ENCODE measurements at regions not wholly inside any gene's neighbourhood (a gene's known extent, or its start where the extent isn't known, plus 50 kb on each side); places are given as distances from the start of the nearest gene placed in this dataset.
A peak's percentile ranks its signal among the peaks of the same experiment; 100 is the strongest.
"Not testable (repeated sequence)": the region's sequence is repeated elsewhere in the genome, so short reads cannot be mapped to it uniquely, and the experiment has no call there.

DNA sequence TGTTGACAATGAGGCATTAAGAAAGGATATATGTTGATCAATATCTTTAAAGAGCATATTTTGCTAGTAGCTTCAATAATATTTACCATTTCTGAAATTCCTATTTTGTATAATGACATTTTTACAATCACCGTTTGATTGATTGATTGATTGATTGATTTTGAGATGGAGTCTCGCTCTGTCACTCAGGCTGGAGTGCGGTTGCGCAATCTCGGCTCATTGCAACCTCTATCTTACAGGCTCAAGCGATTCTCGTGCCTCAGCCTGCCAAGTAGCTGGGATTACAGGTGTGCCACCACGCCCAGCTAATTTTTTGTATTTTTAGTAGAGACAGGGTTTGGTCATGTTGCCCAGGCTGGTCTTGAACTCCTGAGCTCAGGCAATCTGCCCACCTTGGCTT, 150.9 kb upstream of the TEX13D start:
- H3K27me3 ChIP-seq (ENCODE audit: control insufficient read depth, insufficient read depth, low read length); H3K4me3 Mint-ChIP-seq; H3K27ac Mint-ChIP-seq; H3K4me3 ChIP-seq (ENCODE audit: low read depth, low read length); H3K9me3 ChIP-seq (ENCODE audit: control insufficient read depth in 2 of 2, low read length in 2 of 2); H3K4me1 Mint-ChIP-seq; ATAC-seq (ENCODE audit: low read depth in 2 of 2); H3K36me3 Mint-ChIP-seq; H3K9me3 Mint-ChIP-seq; H3K36me3 ChIP-seq (ENCODE audit: control insufficient read depth, insufficient read depth, low read length); H3K27ac ChIP-seq (ENCODE audit: insufficient read depth, low read length, poor library complexity, severe bottlenecking); H3K27me3 Mint-ChIP-seq; DNase-seq; H3K4me1 ChIP-seq (ENCODE audit: control insufficient read depth, insufficient read depth, low read length, poor library complexity, severe bottlenecking): not testable (repeated sequence)

DNA sequence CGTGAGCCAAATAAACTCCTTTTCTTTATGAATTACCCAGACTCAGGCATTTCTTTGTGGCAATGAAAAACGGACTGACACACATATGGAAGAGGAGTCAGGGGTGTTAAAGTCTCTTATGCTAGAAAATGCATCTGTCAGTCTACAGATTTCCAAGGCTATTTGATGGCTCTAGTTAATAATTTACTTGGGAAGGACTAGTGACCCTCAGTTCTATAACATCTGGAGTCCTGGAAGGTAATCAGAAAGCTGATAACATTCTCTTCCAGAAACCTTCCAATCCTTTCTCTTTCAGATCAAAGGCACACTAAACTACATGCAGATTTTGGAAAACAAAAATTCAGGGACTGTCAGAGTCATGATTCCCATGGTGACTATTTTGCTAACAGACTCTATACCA, 142.0 kb upstream of the TEX13D start:
- H3K4me3 Mint-ChIP-seq, result no peak overlapping the region
- Histone ChIP-seq H3K9me3 (ENCODE audit: control insufficient read depth in 2 of 2, low read length in 2 of 2) (no peaks in the 10 kb centered on the region), H3K4me1 (ENCODE audit: control insufficient read depth, insufficient read depth, low read length, poor library complexity, severe bottlenecking) (no peaks in the 10 kb centered on the region), H3K4me3 (ENCODE audit: low read depth, low read length) (no peak overlapping the region), H3K27me3 (ENCODE audit: control insufficient read depth, insufficient read depth, low read length) (no peaks in the 10 kb centered on the region), H3K36me3 (ENCODE audit: control insufficient read depth, insufficient read depth, low read length) (no peaks in the 10 kb centered on the region), H3K27ac (ENCODE audit: insufficient read depth, low read length, poor library complexity, severe bottlenecking) (no peak overlapping the region)
- no peaks in the 10 kb centered on the region for H3K27me3 Mint-ChIP-seq
- no peak overlapping the region for H3K27ac Mint-ChIP-seq
- DNase-seq (no peak), ATAC-seq (ENCODE audit: low read depth in 2 of 2) (no peak)
- H3K36me3 Mint-ChIP-seq, result no peaks in the 10 kb centered on the region
- no peaks in the 10 kb centered on the region for H3K4me1 Mint-ChIP-seq
- no peaks in the 10 kb centered on the region for H3K9me3 Mint-ChIP-seq

DNA sequence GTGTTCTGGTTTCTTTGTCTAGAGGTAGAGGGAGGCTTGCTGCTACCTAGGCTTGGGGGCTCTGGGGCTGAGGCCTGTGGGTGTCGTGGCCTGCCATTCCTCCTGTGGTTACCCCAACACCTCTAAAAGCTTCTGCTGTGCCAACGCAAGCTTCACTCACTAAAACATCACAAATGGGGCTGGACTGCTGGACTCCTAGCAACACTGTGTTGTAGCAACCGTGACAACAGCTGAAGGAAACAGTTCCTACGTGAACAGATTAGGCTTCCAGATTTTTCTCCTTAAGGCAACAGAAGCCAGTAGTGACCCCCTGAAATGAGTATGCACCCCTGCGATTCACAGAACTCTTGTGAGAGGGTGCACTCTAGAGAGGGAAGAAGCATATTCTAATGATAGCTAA, 138.3 kb upstream of the TEX13D start:
- Histone ChIP-seq H3K36me3 (ENCODE audit: control insufficient read depth, insufficient read depth, low read length) (no peaks in the 10 kb centered on the region), H3K27me3 (ENCODE audit: control insufficient read depth, insufficient read depth, low read length) (no peaks in the 10 kb centered on the region), H3K9me3 (ENCODE audit: control insufficient read depth in 2 of 2, low read length in 2 of 2) (no peaks in the 10 kb centered on the region), H3K4me1 (ENCODE audit: control insufficient read depth, insufficient read depth, low read length, poor library complexity, severe bottlenecking) (no peaks in the 10 kb centered on the region), H3K27ac (ENCODE audit: insufficient read depth, low read length, poor library complexity, severe bottlenecking) (no peak overlapping the region), H3K4me3 (ENCODE audit: low read depth, low read length) (no peak overlapping the region)
- no peak overlapping the region for H3K4me3 Mint-ChIP-seq
- ATAC-seq (ENCODE audit: low read depth in 2 of 2) (no peak), DNase-seq (no peak)
- no peaks in the 10 kb centered on the region for H3K36me3 Mint-ChIP-seq
- no peaks in the 10 kb centered on the region for H3K9me3 Mint-ChIP-seq
- no peak overlapping the region for H3K27ac Mint-ChIP-seq
- H3K27me3 Mint-ChIP-seq, result no peaks in the 10 kb centered on the region
- H3K4me1 Mint-ChIP-seq, result no peaks in the 10 kb centered on the region

DNA sequence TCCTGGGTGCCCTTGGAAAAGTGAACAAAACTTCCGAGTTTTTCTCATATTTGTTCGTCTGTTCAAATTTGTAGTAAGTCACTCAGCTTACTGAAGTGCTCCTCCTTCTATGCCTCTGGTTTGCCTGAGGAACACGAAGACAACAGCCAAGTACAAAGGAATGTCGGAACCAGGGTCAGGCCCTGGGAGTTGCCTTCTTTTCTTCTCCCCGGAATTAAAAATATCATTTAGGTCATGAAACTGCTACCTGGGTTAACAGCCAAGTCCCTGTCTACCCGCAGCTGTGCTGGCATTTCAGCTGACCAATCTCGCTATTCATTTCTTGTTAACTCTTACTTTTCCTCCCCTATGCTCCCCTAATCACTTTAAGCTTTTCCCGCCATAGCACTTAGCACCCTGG, 137.6 kb upstream of the TEX13D start:
- Mint-ChIP-seq H3K4me3 (no peak overlapping the region), H3K27me3 (no peaks in the 10 kb centered on the region), H3K27ac (no peak overlapping the region), H3K4me1 (no peaks in the 10 kb centered on the region), H3K36me3 (no peaks in the 10 kb centered on the region), H3K9me3 (no peaks in the 10 kb centered on the region)
- Histone ChIP-seq H3K36me3 (ENCODE audit: control insufficient read depth, insufficient read depth, low read length) (no peaks in the 10 kb centered on the region), H3K27me3 (ENCODE audit: control insufficient read depth, insufficient read depth, low read length) (no peaks in the 10 kb centered on the region), H3K4me3 (ENCODE audit: low read depth, low read length) (no peak overlapping the region), H3K9me3 (ENCODE audit: control insufficient read depth in 2 of 2, low read length in 2 of 2) (no peaks in the 10 kb centered on the region), H3K4me1 (ENCODE audit: control insufficient read depth, insufficient read depth, low read length, poor library complexity, severe bottlenecking) (no peaks in the 10 kb centered on the region), H3K27ac (ENCODE audit: insufficient read depth, low read length, poor library complexity, severe bottlenecking) (no peak overlapping the region)
- ATAC-seq (ENCODE audit: low read depth in 2 of 2) (no peak), DNase-seq (no peak)

DNA sequence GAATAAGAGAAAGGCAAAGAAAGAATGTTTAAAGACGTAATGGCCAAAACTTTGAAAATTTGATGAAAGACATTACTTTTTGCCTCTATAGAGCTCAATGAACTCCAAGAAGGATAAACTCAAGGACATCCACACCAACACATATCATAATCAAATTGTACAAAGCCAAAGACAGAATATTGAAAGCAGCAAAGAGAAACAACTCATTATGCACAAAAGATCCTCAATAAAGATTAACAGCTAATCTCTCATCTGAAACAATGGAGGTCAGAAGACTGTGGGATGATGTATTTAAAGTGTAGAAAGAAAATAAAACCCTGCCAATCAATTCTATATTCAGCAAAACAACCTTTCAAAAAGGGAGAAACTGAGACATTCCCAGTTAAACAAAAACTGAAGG, 129.1 kb upstream of the TEX13D start:
- Mint-ChIP-seq H3K36me3 (no peaks in the 10 kb centered on the region), H3K27ac (no peak overlapping the region), H3K4me3 (no peak overlapping the region), H3K27me3 (peaks cover 5% of the 10 kb centered on the region), H3K9me3 (peaks cover 0 to 8% (median 1%) of the 10 kb centered on the region in 7 donors), H3K4me1 (no peaks in the 10 kb centered on the region)
- Histone ChIP-seq H3K4me1 (ENCODE audit: control insufficient read depth, insufficient read depth, low read length, poor library complexity, severe bottlenecking) (no peaks in the 10 kb centered on the region), H3K9me3 (ENCODE audit: control insufficient read depth in 2 of 2, low read length in 2 of 2) (peaks cover 0 to 4% of the 10 kb centered on the region in 2 experiments), H3K4me3 (ENCODE audit: low read depth, low read length) (no peak overlapping the region), H3K27ac (ENCODE audit: insufficient read depth, low read length, poor library complexity, severe bottlenecking) (no peak overlapping the region), H3K27me3 (ENCODE audit: control insufficient read depth, insufficient read depth, low read length) (no peaks in the 10 kb centered on the region), H3K36me3 (ENCODE audit: control insufficient read depth, insufficient read depth, low read length) (no peaks in the 10 kb centered on the region)
- DNase-seq, result no peak
- no peak for ATAC-seq (ENCODE audit: low read depth in 2 of 2)

DNA sequence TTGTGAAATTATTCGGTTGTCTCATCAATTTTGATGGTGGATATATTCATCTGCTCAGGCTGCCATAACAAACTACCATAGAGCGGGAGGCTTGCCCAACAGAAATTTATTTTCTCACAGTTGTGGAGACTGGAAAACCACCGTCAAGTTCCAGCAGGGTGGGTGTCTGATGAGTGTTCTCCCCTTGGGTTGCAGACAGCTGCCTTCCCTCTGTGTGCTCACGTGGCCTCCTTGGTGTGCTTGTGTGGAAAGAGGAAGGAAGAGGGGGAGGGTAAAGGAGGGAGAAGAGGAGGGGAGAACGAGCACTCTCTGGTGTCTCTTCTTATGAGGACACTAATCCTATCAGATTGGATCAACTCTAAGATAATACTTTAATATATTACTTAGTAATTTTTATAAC, 123.8 kb upstream of the TEX13D start:
- no peaks in the 10 kb centered on the region for H3K36me3 Mint-ChIP-seq
- no peak for DNase-seq
- peaks cover 9% of the 10 kb centered on the region for H3K4me1 ChIP-seq (ENCODE audit: control insufficient read depth, insufficient read depth, low read length, poor library complexity, severe bottlenecking)
- H3K27me3 Mint-ChIP-seq, result peaks cover 13% of the 10 kb centered on the region
- H3K36me3 ChIP-seq (ENCODE audit: control insufficient read depth, insufficient read depth, low read length), result no peaks in the 10 kb centered on the region
- no peak overlapping the region for H3K27ac Mint-ChIP-seq
- no peak overlapping the region for H3K4me3 ChIP-seq (ENCODE audit: low read depth, low read length)
- no peaks in the 10 kb centered on the region for H3K27me3 ChIP-seq (ENCODE audit: control insufficient read depth, insufficient read depth, low read length)
- no peak overlapping the region for H3K4me3 Mint-ChIP-seq
- H3K27ac ChIP-seq (ENCODE audit: insufficient read depth, low read length, poor library complexity, severe bottlenecking), result no peak overlapping the region
- peaks cover 0 to 13% (median 7%) of the 10 kb centered on the region in 4 donors for H3K4me1 Mint-ChIP-seq
- no peak for ATAC-seq (ENCODE audit: low read depth in 2 of 2)
- H3K9me3 ChIP-seq (ENCODE audit: control insufficient read depth in 2 of 2, low read length in 2 of 2), result no peaks in the 10 kb centered on the region
- peaks cover 0 to 2% (median 0%) of the 10 kb centered on the region in 7 donors for H3K9me3 Mint-ChIP-seq

DNA sequence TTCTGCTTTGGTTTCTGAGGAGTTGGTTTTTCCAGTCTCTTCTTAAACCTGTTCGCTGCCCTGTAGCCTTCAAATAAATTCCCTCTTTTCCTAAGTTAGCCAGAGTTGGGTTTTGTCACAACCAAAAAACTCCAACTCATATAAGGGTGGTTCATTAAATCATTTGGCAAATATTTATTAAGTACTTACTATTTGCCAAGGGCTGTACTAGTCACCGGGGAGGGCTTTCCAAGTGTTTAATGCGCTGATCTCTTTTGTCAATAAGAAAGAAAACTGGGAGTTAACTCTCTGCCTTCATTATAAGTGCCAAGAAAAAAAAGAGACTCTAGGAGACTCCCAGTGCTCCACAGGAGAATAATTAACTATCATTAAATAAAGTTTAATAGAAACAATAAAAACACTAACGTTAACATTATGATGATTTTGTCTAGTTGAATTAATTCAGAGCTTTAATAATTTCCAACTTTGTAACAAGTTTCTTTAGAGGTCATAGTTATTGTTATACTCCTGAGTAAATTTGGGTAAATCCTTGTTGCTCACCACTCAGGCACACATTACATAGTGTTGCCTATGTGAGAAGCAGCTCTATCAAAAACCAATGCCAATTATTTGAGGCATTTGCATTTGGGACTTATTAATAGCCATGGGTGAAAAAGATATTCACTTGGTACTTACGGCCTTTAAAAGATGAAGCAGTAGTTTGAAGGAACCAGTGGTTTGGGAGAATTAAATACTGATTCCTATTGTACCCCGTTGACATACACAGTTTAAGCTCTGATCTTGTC, 122.5 kb upstream of the TEX13D start:
- Histone ChIP-seq H3K4me3 (ENCODE audit: low read depth, low read length) (no peak overlapping the region), H3K9me3 (ENCODE audit: control insufficient read depth in 2 of 2, low read length in 2 of 2) (no peaks in the 10 kb centered on the region), H3K27ac (ENCODE audit: insufficient read depth, low read length, poor library complexity, severe bottlenecking) (no peak overlapping the region), H3K27me3 (ENCODE audit: control insufficient read depth, insufficient read depth, low read length) (no peaks in the 10 kb centered on the region), H3K36me3 (ENCODE audit: control insufficient read depth, insufficient read depth, low read length) (no peaks in the 10 kb centered on the region), H3K4me1 (ENCODE audit: control insufficient read depth, insufficient read depth, low read length, poor library complexity, severe bottlenecking) (peaks cover 9% of the 10 kb centered on the region)
- H3K9me3 Mint-ChIP-seq, result no peaks in the 10 kb centered on the region
- no peaks in the 10 kb centered on the region for H3K36me3 Mint-ChIP-seq
- no peak for ATAC-seq (ENCODE audit: low read depth in 2 of 2)
- H3K27ac Mint-ChIP-seq, result no peak overlapping the region
- peaks cover 0 to 19% (median 8%) of the 10 kb centered on the region in 4 donors for H3K4me1 Mint-ChIP-seq
- H3K4me3 Mint-ChIP-seq, result no peak overlapping the region
- H3K27me3 Mint-ChIP-seq, result peaks cover 13% of the 10 kb centered on the region
- DNase-seq, result no peak

DNA sequence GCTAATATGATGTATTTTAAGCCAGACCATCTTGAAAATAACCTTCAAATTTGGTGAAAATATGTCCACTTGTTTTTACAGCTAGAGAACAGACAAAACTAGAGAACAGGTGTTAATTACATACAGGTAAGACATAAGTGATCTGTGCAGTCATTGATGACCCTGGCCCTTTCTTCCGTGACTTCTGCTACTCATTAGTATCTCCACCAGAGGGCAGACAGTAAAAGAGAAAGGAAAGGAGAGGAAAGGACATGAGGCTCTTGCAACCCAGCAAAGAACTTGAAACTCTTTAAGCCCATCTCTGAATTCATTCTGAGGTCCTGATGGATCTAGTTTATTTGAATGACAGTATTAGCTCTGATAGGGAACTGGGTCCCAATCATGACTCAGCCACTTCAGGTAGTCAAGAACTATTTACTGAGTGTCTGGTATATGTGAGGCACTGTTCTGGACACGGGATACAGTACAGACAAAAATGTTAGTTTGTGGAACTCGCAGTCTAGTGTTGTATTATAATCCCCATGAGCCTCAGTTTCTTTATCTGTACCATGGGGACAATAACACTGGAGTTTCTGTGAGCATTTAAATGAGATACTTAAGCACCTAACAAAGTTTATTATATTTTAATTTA, 121.0 kb upstream of the TEX13D start:
- no peak overlapping the region for H3K27ac Mint-ChIP-seq

More for the DNA sequence above, 121.0 kb upstream of the TEX13D start:
- Mint-ChIP-seq H3K9me3 (no peaks in the 10 kb centered on the region), H3K4me1 (peaks cover 0 to 30% (median 13%) of the 10 kb centered on the region in 4 donors), H3K27me3 (peaks cover 13% of the 10 kb centered on the region), H3K36me3 (no peaks in the 10 kb centered on the region), H3K4me3 (no peak overlapping the region)
- H3K4me3 ChIP-seq (ENCODE audit: low read depth, low read length), result no peak overlapping the region
- H3K4me1 ChIP-seq (ENCODE audit: control insufficient read depth, insufficient read depth, low read length, poor library complexity, severe bottlenecking), result peaks cover 9% of the 10 kb centered on the region
- ATAC-seq (ENCODE audit: low read depth in 2 of 2) (peak; percentile 72 to 73), DNase-seq (peak in 2 of 3 donors; percentile 54 to 71)
- H3K9me3 ChIP-seq (ENCODE audit: control insufficient read depth in 2 of 2, low read length in 2 of 2), result no peaks in the 10 kb centered on the region
- no peak overlapping the region for H3K27ac ChIP-seq (ENCODE audit: insufficient read depth, low read length, poor library complexity, severe bottlenecking)
- no peaks in the 10 kb centered on the region for H3K36me3 ChIP-seq (ENCODE audit: control insufficient read depth, insufficient read depth, low read length)
- H3K27me3 ChIP-seq (ENCODE audit: control insufficient read depth, insufficient read depth, low read length), result no peaks in the 10 kb centered on the region

Measured in CD4-positive, CD25-positive, alpha-beta regulatory T cell (primary cell).